Ovary (tissue), 7 donors: ENCODE measurements at regions not wholly inside any gene's neighbourhood (a gene's known extent, or its start where the extent isn't known, plus 50 kb on each side); places are given as distances from the start of the nearest gene placed in this dataset.

Source experiments
- DNase-seq, 5 donors: peaks; one replicate each; pipeline ENCODE4 v3.0.0-alpha.2; 2019 to 2020
- H3K27ac ChIP-seq, 2 donors: fragments of 200-600 bp; one replicate each; pipeline versions ENCODE4 v1.5.1 to v1.8.0; 2019 to 2022
- H3K27me3 ChIP-seq: fragments of 200-600 bp; one replicate; pipeline ENCODE4 v1.8.0; 2022
- H3K36me3 ChIP-seq: fragments of 200-600 bp; sonication (generic); one replicate; pipeline ENCODE4 v1.5.1; 2019
- H3K4me1 ChIP-seq: one replicate; pipeline ENCODE4 v1.8.1; 2013; ENCODE audit warnings: mild to moderate bottlenecking, moderate library complexity; ENCODE audit not compliant: insufficient read depth
- H3K4me3 ChIP-seq: fragments of 200-600 bp; sonication (generic); one replicate; pipeline ENCODE4 v1.5.1; 2017
- H3K9me3 ChIP-seq, 2 donors: fragments of 200-600 bp in 1 of 2; sonication (generic) in 1 of 2; one replicate each; pipeline versions ENCODE4 v1.5.1 to v1.8.1; 2013 to 2019; ENCODE audit warnings: mild to moderate bottlenecking in 1 of 2, moderate library complexity in 1 of 2
- EP300 ChIP-seq: sonication (generic); formaldehyde crosslinking; IDR thresholded peaks from one replicate; pipeline ENCODE4 v1.6.1; 2017; ENCODE audit warnings: antibody characterized with exemption
- POLR2A ChIP-seq: fragments of 450-650 bp; IDR thresholded peaks from one replicate; pipeline ENCODE4 v1.6.1; 2017; ENCODE audit warnings: antibody characterized with exemption, mild to moderate bottlenecking, moderate library complexity
- WGBS, 3 donors: extraction: QIAGEN DNeasy Blood & Tissue Kit in 1 of 3; methylation state at CpG; one replicate each; pipeline versions ENCODE4 v1.1.5 to v1.1.7; 2013 to 2017; 5-methylcytosine and 5-hydroxymethylcytosine counted together
- intact Hi-C, 4 donors: fragments of 100-400 bp; cut with DNase I; formaldehyde crosslinking; loops; one replicate each; pipeline versions ENCODE4 v1.11.0 to v1.15.1; 2022 to 2023
- TF ChIP-seq, protein P1 (sequence below), 3 donors: fragments of 450-650 bp in 2 of 3; fragments of 200-600 bp in 1 of 3; IDR thresholded peaks; one replicate each; pipeline versions ENCODE4 v1.5.1 to v1.8.0; 2016 to 2022; ENCODE audit warnings: antibody characterized with exemption in 3 of 3, mild to moderate bottlenecking in 1 of 3
- donor health status: DM: no; HTN: no; CAD: no; lungs with moderate emphysema.
- donor health status: DM: no; HTN: no; CAD: no.
- donor health status: Bipolar disorder and iron deficiency.
- donor health status: DM: no; HTN: no; CAD: no.
- donor health status: DM: yes; HTN: yes; CAD: no.

DNA sequence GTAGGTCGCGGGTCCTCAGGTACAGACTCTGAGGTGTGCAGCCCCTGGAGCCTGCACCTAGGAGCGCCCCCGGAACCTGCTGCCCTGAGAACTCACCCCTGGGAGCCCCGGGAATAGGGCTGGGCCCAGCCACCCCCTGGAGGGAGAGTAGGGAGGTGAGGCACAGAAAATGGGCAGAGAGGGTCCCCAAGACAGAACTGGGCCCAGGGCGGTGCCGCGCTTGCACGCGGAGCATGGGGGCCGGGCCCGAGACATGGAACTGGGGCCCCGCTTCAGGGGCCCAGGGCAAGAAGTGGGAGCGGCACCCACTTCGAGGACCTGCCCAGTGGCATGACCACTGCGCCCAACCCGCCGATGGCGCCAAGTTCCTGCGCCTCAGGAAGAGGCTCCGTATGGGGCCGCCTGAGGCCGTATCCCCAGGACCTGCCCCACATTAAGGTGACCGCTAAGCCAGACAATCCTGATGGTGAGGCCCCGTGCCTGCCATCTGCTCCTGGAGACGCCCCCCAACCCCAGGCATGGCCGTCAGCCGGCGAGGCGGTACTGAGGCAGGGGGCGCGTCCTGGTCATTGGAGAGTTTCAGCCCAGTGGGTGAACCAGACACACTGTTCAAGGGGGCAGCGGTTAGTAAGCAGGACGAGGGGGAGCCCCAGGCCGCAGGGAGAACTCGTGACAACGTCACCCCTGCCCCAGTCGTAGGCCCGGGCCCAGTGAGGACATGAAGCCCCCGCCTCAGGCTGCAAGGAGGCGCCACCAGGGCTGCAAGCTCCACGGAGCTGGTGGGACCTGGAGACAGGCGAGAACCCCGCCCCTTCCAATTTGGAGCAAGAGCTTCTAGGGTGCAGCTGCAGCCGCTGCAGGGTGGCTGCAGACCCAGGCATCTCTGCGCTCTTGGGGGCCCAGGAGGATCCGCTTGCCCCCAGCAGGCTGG lies 89.5 kb upstream of the PUM3 start:
- 92 to 96% (median 92%) methylated on average over 41 to 47 of the region's 47 CpGs for WGBS, 3 donors
- intact Hi-C loops: no loop called here
- Histone ChIP-seq H3K36me3 (no peaks in the 10 kb centered on the region), H3K9me3 (no peaks in the 10 kb centered on the region), H3K4me1 (no peaks in the 10 kb centered on the region), H3K4me3 (no peak overlapping the region), H3K27ac (no peak overlapping the region), H3K27me3 (no peaks in the 10 kb centered on the region)
- TF ChIP-seq EP300 (no peak), POLR2A (no peak)
- TF ChIP-seq, protein P1, sequence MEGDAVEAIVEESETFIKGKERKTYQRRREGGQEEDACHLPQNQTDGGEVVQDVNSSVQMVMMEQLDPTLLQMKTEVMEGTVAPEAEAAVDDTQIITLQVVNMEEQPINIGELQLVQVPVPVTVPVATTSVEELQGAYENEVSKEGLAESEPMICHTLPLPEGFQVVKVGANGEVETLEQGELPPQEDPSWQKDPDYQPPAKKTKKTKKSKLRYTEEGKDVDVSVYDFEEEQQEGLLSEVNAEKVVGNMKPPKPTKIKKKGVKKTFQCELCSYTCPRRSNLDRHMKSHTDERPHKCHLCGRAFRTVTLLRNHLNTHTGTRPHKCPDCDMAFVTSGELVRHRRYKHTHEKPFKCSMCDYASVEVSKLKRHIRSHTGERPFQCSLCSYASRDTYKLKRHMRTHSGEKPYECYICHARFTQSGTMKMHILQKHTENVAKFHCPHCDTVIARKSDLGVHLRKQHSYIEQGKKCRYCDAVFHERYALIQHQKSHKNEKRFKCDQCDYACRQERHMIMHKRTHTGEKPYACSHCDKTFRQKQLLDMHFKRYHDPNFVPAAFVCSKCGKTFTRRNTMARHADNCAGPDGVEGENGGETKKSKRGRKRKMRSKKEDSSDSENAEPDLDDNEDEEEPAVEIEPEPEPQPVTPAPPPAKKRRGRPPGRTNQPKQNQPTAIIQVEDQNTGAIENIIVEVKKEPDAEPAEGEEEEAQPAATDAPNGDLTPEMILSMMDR (IDR thresholded peaks at IDR 0.05): no peak
- no peak for DNase-seq

DNA sequence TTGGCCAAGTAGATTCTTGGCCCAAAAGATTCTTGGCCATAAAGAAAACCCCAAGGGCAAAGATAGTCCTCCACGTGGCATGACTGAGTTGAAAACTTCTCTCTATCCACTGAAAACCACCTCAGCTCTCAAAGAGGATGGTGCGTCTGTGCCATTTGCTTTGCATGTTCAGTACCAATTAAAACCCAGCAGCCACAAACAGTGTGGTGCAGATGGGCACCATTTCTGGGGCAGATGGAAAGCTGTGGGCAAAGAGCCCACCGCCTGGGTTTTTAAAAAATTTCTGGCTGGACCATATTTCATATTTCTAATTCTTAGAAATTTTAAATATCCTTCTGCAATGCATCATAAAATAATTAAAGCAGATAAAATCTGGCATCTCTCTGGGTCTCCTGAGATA lies 84.5 kb upstream of the PUM3 start:
- no peak for DNase-seq
- intact Hi-C loops: no loop called here
- no peaks in the 10 kb centered on the region for H3K9me3 ChIP-seq
- H3K4me3 ChIP-seq: no peak overlapping the region
- WGBS, 3 donors: 70 to 75% (median 73%) methylated on average over 3 of the region's 3 CpGs
- H3K4me1 ChIP-seq: no peaks in the 10 kb centered on the region
- TF ChIP-seq, protein P1 (IDR thresholded peaks at IDR 0.05): no peak
- TF ChIP-seq EP300: no peak
- no peak for TF ChIP-seq POLR2A
- H3K36me3 ChIP-seq: no peaks in the 10 kb centered on the region
- H3K27ac ChIP-seq: no peak overlapping the region
- H3K27me3 ChIP-seq: no peaks in the 10 kb centered on the region

DNA sequence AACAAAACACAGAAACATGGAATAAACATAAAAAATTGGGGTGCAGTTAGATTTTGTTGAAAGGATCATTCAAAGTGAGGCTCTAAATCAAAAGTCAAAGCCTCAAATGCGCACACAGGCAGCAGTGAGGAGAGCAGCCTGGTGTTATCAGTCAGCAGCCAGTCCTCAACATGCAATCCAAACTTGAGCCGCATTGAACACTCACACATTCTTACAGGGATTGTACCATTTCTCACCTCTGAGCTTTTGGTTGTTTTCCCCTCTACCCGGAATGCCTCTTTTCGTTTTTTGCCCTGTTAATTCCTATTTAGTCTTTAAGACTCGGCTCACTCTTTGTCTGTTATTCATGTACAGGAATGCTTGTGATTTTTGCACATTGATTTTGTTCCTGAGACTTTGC lies 81.1 kb upstream of the PUM3 start:
- Histone ChIP-seq H3K4me3 (no peak overlapping the region), H3K36me3 (no peaks in the 10 kb centered on the region), H3K27me3 (no peaks in the 10 kb centered on the region), H3K4me1 (no peaks in the 10 kb centered on the region), H3K27ac (no peak overlapping the region), H3K9me3 (no peaks in the 10 kb centered on the region)
- intact Hi-C loops: no loop called here
- no peak for DNase-seq
- TF ChIP-seq, protein P1 (IDR thresholded peaks at IDR 0.05): no peak
- TF ChIP-seq EP300 (no peak), POLR2A (no peak)
- WGBS, 3 donors: 81 to 86% (median 83%) methylated on average over 5 of the region's 5 CpGs

- H3K36me3 ChIP-seq: no peaks in the 10 kb centered on the region
- H3K4me1 ChIP-seq: no peaks in the 10 kb centered on the region
- TF ChIP-seq POLR2A (no peak), EP300 (no peak)
- TF ChIP-seq, protein P1 (IDR thresholded peaks at IDR 0.05): no peak
- no peak overlapping the region for H3K4me3 ChIP-seq
- no peak for DNase-seq
- H3K27ac ChIP-seq: no peak overlapping the region
- intact Hi-C loops: no loop called here
- no peaks in the 10 kb centered on the region for H3K9me3 ChIP-seq
- 46 to 49% (median 48%) methylated on average over 3 of the region's 3 CpGs for WGBS, 3 donors
- no peaks in the 10 kb centered on the region for H3K27me3 ChIP-seq
Observed at GRCh38 chr9:2924380-2924768, 80.5 kb upstream of the PUM3 start.
